ENCODE measurements at regions not wholly inside any gene's neighbourhood (a gene's known extent, or its start where the extent isn't known, plus 50 kb on each side); places are given as distances from the start of the nearest gene placed in this dataset.
A peak's percentile ranks its signal among the peaks of the same experiment; 100 is the strongest.

GRCh38 chr4:41851621-41852020, 83.6 kb upstream of the TMEM33 start:
- no peaks in the 10 kb centered on the region for H3K27me3 ChIP-seq (ENCODE audit: insufficient read depth, low read depth)
- no peaks in the 10 kb centered on the region for H3K9me3 ChIP-seq (ENCODE audit: insufficient read depth, low read depth)
- no peaks in the 10 kb centered on the region for H3F3A ChIP-seq (ENCODE audit: insufficient read depth, low read depth)
- POLR2A ChIA-PET (ENCODE audit: unreplicated experiment) = no interaction called here
- no peaks in the 10 kb centered on the region for H3K79me2 ChIP-seq (ENCODE audit: low read depth)
- H3K4me2 ChIP-seq = no peak overlapping the region
- intact Hi-C loops (cut with micrococcal nuclease; ENCODE audit: unreplicated experiment) = no loop called here
- no peaks in the 10 kb centered on the region for H4K20me1 ChIP-seq (ENCODE audit: insufficient read depth)
- no peak overlapping the region for H3K4me3 ChIP-seq
- no peak overlapping the region for H2AFZ ChIP-seq
- no peaks in the 10 kb centered on the region for H3K9me2 ChIP-seq (ENCODE audit: insufficient read depth)
- BruUV-seq (replicated peaks) = no TSS peak
- H3K27ac ChIP-seq = no peak overlapping the region
- no peaks in the 10 kb centered on the region for H3K4me1 ChIP-seq (replicated peaks; ENCODE audit: insufficient read depth)
- CTCF ChIA-PET = no interaction called here
- no peak for TF ChIP-seq CTCF (conservative IDR thresholded peaks at IDR 0.05)
- no peak for TF ChIP-seq EZH2 (IDR thresholded peaks at IDR 0.05; ENCODE audit: low read depth)
- no peak for DNase-seq
- no peaks in the 10 kb centered on the region for H3K36me3 ChIP-seq (ENCODE audit: low read depth)

- Histone ChIP-seq H3K79me2 (ENCODE audit: low read depth) (no peaks in the 10 kb centered on the region), H3F3A (ENCODE audit: insufficient read depth, low read depth) (no peaks in the 10 kb centered on the region), H4K20me1 (ENCODE audit: insufficient read depth) (no peaks in the 10 kb centered on the region), H3K9me3 (ENCODE audit: insufficient read depth, low read depth) (no peaks in the 10 kb centered on the region), H3K27me3 (ENCODE audit: insufficient read depth, low read depth) (no peaks in the 10 kb centered on the region), H3K27ac (no peak overlapping the region), H3K4me3 (no peak overlapping the region), H2AFZ (no peak overlapping the region), H3K4me2 (no peak overlapping the region), H3K36me3 (ENCODE audit: low read depth) (no peaks in the 10 kb centered on the region), H3K9me2 (ENCODE audit: insufficient read depth) (no peaks in the 10 kb centered on the region; the same call in 1 of the 2 replicates), H3K4me1 (replicated peaks; ENCODE audit: insufficient read depth) (no peaks in the 10 kb centered on the region)
- DNase-seq = no peak
- ChIA-PET POLR2A (ENCODE audit: unreplicated experiment) (no interaction called here), CTCF (no interaction called here)
- TF ChIP-seq CTCF (conservative IDR thresholded peaks at IDR 0.05) = no peak
- TF ChIP-seq EZH2 (IDR thresholded peaks at IDR 0.05; ENCODE audit: low read depth) = no peak
- BruUV-seq (replicated peaks) = no TSS peak
- intact Hi-C loops (cut with micrococcal nuclease; ENCODE audit: unreplicated experiment) = no loop called here
Measured at GRCh38 chr4:41844327-41844726, 90.9 kb upstream of the TMEM33 start.

GRCh38 chr4:41839916-41840854, 91.7 kb upstream of the PHOX2B start:
- no TSS peak for BruUV-seq (replicated peaks)
- Histone ChIP-seq H3F3A (ENCODE audit: insufficient read depth, low read depth) (no peaks in the 10 kb centered on the region), H3K9me2 (ENCODE audit: insufficient read depth) (no peaks in the 10 kb centered on the region; the same call in 1 of the 2 replicates), H3K4me3 (no peak overlapping the region), H3K4me2 (peak overlapping the region; percentile 26), H4K20me1 (ENCODE audit: insufficient read depth) (no peaks in the 10 kb centered on the region), H3K27ac (no peak overlapping the region), H3K27me3 (ENCODE audit: insufficient read depth, low read depth) (no peaks in the 10 kb centered on the region), H3K4me1 (replicated peaks; ENCODE audit: insufficient read depth) (no peaks in the 10 kb centered on the region), H3K79me2 (ENCODE audit: low read depth) (no peaks in the 10 kb centered on the region), H2AFZ (no peak overlapping the region), H3K36me3 (ENCODE audit: low read depth) (no peaks in the 10 kb centered on the region), H3K9me3 (ENCODE audit: insufficient read depth, low read depth) (no peaks in the 10 kb centered on the region)
- intact Hi-C loops (cut with micrococcal nuclease; ENCODE audit: unreplicated experiment) = no loop called here
- ChIA-PET POLR2A (ENCODE audit: unreplicated experiment) (no interaction called here), CTCF (no interaction called here)
- DNase-seq = peak in 1 of 2 experiments; percentile 63
- TF ChIP-seq CTCF (conservative IDR thresholded peaks at IDR 0.05) = no peak

Data from PC-9 (cell line).